ENCODE measurements at regions not wholly inside any gene's neighbourhood (a gene's known extent, or its start where the extent isn't known, plus 50 kb on each side); places are given as distances from the start of the nearest gene placed in this dataset.
"Not testable (repeated sequence)": the region's sequence is repeated elsewhere in the genome, so short reads cannot be mapped to it uniquely, and the experiment has no call there.

- no peak overlapping the region for H3K27ac ChIP-seq
- TF ChIP-seq ZFX (IDR thresholded peaks at IDR 0.05) (no peak), CTCF (conservative IDR thresholded peaks at IDR 0.05) (no peak)
Measured at GRCh38 chr4:11074581-11075241, 354.0 kb downstream of the HS3ST1 start.

GRCh38 chr4:11073621-11074051 lies 355.1 kb downstream of the HS3ST1 start:
- H3K27ac ChIP-seq = no peak overlapping the region
- TF ChIP-seq ZFX (IDR thresholded peaks at IDR 0.05) (no peak), CTCF (conservative IDR thresholded peaks at IDR 0.05) (no peak)

- H3K27ac ChIP-seq = no peak overlapping the region
- TF ChIP-seq CTCF (conservative IDR thresholded peaks at IDR 0.05) (no peak), ZFX (IDR thresholded peaks at IDR 0.05) (no peak)
Measured at GRCh38 chr4:11072999-11073398, 355.7 kb downstream of the HS3ST1 start.

GRCh38 chr4:11072463-11072862 lies 356.2 kb downstream of the HS3ST1 start:
- TF ChIP-seq ZFX (IDR thresholded peaks at IDR 0.05) = no peak
- TF ChIP-seq CTCF (conservative IDR thresholded peaks at IDR 0.05) = no peak
- no peak overlapping the region for H3K27ac ChIP-seq

GRCh38 chr4:11070813-11071212 lies 357.9 kb downstream of the HS3ST1 start:
- H3K27ac ChIP-seq = no peak overlapping the region
- no peak for TF ChIP-seq CTCF (conservative IDR thresholded peaks at IDR 0.05)
- TF ChIP-seq ZFX (IDR thresholded peaks at IDR 0.05) = no peak

- TF ChIP-seq ZFX (IDR thresholded peaks at IDR 0.05) (no peak), CTCF (conservative IDR thresholded peaks at IDR 0.05) (no peak)
- H3K27ac ChIP-seq = no peak overlapping the region
Measured at GRCh38 chr4:11069581-11070211, 359.0 kb downstream of the HS3ST1 start.

GRCh38 chr4:11069083-11069482 lies 359.6 kb downstream of the HS3ST1 start:
- no peak overlapping the region for H3K27ac ChIP-seq
- TF ChIP-seq ZFX (IDR thresholded peaks at IDR 0.05) (no peak), CTCF (conservative IDR thresholded peaks at IDR 0.05) (no peak)

GRCh38 chr4:11066584-11066983 lies 362.1 kb downstream of the HS3ST1 start:
- H3K27ac ChIP-seq = not testable (repeated sequence)

GRCh38 chr4:11060637-11061036 lies 368.1 kb downstream of the HS3ST1 start:
- not testable (repeated sequence) for H3K27ac ChIP-seq

GRCh38 chr4:11054937-11055336 lies 370.4 kb upstream of the CLNK start:
- H3K27ac ChIP-seq = not testable (repeated sequence)
